ENCODE measurements at regions not wholly inside any gene's neighbourhood (a gene's known extent, or its start where the extent isn't known, plus 50 kb on each side); places are given as distances from the start of the nearest gene placed in this dataset.
A peak's percentile ranks its signal among the peaks of the same experiment; 100 is the strongest.

- DNase-seq (ENCODE audit: low spot score): no peak
- no peaks in the 10 kb centered on the region for H3K9me3 ChIP-seq (ENCODE audit: low read depth)
- H3K79me2 ChIP-seq: no peaks in the 10 kb centered on the region
- WGBS (ENCODE audit: low lambda C conversion rate, missing lambda C conversion rate): 71% methylated on average over 1 of the region's 1 CpG
- no peaks in the 10 kb centered on the region for H3K36me3 ChIP-seq (replicated peaks; ENCODE audit: insufficient read depth, low read depth)
- no peak overlapping the region for H3K4me3 ChIP-seq
- no peaks in the 10 kb centered on the region for H3K27me3 ChIP-seq
- H2AFZ ChIP-seq: no peak overlapping the region
- no peaks in the 10 kb centered on the region for H3K9me2 ChIP-seq (replicated peaks; ENCODE audit: insufficient read depth)
- no peaks in the 10 kb centered on the region for H3K4me1 ChIP-seq (ENCODE audit: insufficient read depth)
- H3K27ac ChIP-seq: no peak overlapping the region
- no peaks in the 10 kb centered on the region for H4K20me1 ChIP-seq (ENCODE audit: insufficient read depth, poor library complexity, severe bottlenecking)
- H3K4me2 ChIP-seq: no peak overlapping the region
- TF ChIP-seq EZH2 (IDR thresholded peaks at IDR 0.05; ENCODE audit: borderline replicate concordance): no peak
- no peak for TF ChIP-seq EZH2phosphoT487 (IDR thresholded peaks at IDR 0.05; ENCODE audit: low read depth, severe bottlenecking, unreplicated experiment)
- TF ChIP-seq, protein P1, sequence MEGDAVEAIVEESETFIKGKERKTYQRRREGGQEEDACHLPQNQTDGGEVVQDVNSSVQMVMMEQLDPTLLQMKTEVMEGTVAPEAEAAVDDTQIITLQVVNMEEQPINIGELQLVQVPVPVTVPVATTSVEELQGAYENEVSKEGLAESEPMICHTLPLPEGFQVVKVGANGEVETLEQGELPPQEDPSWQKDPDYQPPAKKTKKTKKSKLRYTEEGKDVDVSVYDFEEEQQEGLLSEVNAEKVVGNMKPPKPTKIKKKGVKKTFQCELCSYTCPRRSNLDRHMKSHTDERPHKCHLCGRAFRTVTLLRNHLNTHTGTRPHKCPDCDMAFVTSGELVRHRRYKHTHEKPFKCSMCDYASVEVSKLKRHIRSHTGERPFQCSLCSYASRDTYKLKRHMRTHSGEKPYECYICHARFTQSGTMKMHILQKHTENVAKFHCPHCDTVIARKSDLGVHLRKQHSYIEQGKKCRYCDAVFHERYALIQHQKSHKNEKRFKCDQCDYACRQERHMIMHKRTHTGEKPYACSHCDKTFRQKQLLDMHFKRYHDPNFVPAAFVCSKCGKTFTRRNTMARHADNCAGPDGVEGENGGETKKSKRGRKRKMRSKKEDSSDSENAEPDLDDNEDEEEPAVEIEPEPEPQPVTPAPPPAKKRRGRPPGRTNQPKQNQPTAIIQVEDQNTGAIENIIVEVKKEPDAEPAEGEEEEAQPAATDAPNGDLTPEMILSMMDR (IDR thresholded peaks at IDR 0.05; ENCODE audit: poor library complexity): no peak
Measured at GRCh38 chr7:10225275-10225674, 748.4 kb upstream of the PHF14 start.

GRCh38 chr7:10237306-10237705 lies 736.4 kb upstream of the PHF14 start:
- no peak overlapping the region for H2AFZ ChIP-seq
- H3K4me2 ChIP-seq: no peak overlapping the region
- DNase-seq (ENCODE audit: low spot score): peak; percentile 83
- H3K27ac ChIP-seq: peak overlapping the region; percentile 51
- no peaks in the 10 kb centered on the region for H3K36me3 ChIP-seq (replicated peaks; ENCODE audit: insufficient read depth, low read depth)
- no peaks in the 10 kb centered on the region for H4K20me1 ChIP-seq (ENCODE audit: insufficient read depth, poor library complexity, severe bottlenecking)
- no peaks in the 10 kb centered on the region for H3K79me2 ChIP-seq
- no peaks in the 10 kb centered on the region for H3K9me2 ChIP-seq (replicated peaks; ENCODE audit: insufficient read depth)
- H3K4me1 ChIP-seq (ENCODE audit: insufficient read depth): peaks cover 8% of the 10 kb centered on the region
- 49% methylated on average over 2 of the region's 2 CpGs for WGBS (ENCODE audit: low lambda C conversion rate, missing lambda C conversion rate)
- H3K4me3 ChIP-seq: no peak overlapping the region
- H3K9me3 ChIP-seq (ENCODE audit: low read depth): no peaks in the 10 kb centered on the region
- H3K27me3 ChIP-seq: no peaks in the 10 kb centered on the region
- TF ChIP-seq EZH2 (IDR thresholded peaks at IDR 0.05; ENCODE audit: borderline replicate concordance): no peak
- no peak for TF ChIP-seq EZH2phosphoT487 (IDR thresholded peaks at IDR 0.05; ENCODE audit: low read depth, severe bottlenecking, unreplicated experiment)
- TF ChIP-seq, protein P1 (IDR thresholded peaks at IDR 0.05; ENCODE audit: poor library complexity): no peak

- Histone ChIP-seq H3K4me2 (peak overlapping the region; percentile 17), H2AFZ (no peak overlapping the region), H3K9me2 (replicated peaks; ENCODE audit: insufficient read depth) (no peaks in the 10 kb centered on the region), H4K20me1 (ENCODE audit: insufficient read depth, poor library complexity, severe bottlenecking) (no peaks in the 10 kb centered on the region), H3K4me3 (no peak overlapping the region), H3K36me3 (replicated peaks; ENCODE audit: insufficient read depth, low read depth) (no peaks in the 10 kb centered on the region), H3K27me3 (no peaks in the 10 kb centered on the region), H3K79me2 (no peaks in the 10 kb centered on the region), H3K4me1 (ENCODE audit: insufficient read depth) (peaks cover 8% of the 10 kb centered on the region), H3K9me3 (ENCODE audit: low read depth) (no peaks in the 10 kb centered on the region), H3K27ac (peak overlapping the region; percentile 31)
- WGBS (ENCODE audit: low lambda C conversion rate, missing lambda C conversion rate): 68% methylated on average over 1 of the region's 1 CpG
- TF ChIP-seq, protein P1 (IDR thresholded peaks at IDR 0.05; ENCODE audit: poor library complexity): no peak
- TF ChIP-seq EZH2phosphoT487 (IDR thresholded peaks at IDR 0.05; ENCODE audit: low read depth, severe bottlenecking, unreplicated experiment) (no peak), EZH2 (IDR thresholded peaks at IDR 0.05; ENCODE audit: borderline replicate concordance) (no peak)
- no peak for DNase-seq (ENCODE audit: low spot score)
Measured at GRCh38 chr7:10238641-10239040, 735.0 kb upstream of the PHF14 start.

Measured in hepatocyte (in vitro differentiated cells).